ENCODE measurements at regions not wholly inside any gene's neighbourhood (a gene's known extent, or its start where the extent isn't known, plus 50 kb on each side); places are given as distances from the start of the nearest gene placed in this dataset.

DNA sequence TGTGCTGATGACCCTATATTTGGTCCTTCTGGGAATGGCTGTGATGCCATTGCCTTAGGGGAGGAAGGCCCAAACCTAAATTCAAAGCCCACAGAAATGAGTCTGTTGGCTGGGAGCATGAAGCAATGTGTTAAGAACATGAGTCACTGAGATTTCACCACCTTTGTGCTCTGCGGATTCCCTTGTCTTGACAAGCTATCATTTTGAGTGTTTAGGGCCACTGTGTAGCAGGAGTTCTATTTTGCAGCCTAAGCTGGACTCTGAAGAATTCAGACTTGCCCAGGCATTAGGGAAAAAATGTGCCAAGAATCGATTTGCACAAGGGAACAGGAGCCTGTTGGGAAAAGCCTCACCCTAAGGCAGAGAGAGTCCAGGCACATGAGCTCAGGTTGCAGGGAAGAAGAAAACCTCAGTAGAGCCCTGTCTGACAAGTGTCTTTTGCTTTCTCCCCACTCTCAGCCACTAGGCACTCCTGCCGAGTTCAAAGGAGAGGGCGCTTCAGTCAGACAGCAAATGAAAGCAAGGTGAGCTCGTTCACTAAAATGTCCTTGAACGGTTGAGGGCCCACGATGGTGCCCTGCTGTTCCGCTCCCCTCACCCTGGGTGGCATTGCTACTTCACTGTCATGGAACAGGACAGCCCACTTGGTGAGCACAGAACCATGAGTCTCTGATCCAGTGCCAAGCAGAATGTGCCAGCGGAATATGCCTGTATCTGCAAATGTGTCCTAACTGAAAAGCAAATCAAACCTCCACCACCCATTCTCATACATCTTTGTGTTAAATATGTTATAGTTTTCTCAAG lies 93.6 kb downstream of the PRLHR start:
- DNase-seq (ENCODE audit: low read depth), result peak; percentile 74

DNA sequence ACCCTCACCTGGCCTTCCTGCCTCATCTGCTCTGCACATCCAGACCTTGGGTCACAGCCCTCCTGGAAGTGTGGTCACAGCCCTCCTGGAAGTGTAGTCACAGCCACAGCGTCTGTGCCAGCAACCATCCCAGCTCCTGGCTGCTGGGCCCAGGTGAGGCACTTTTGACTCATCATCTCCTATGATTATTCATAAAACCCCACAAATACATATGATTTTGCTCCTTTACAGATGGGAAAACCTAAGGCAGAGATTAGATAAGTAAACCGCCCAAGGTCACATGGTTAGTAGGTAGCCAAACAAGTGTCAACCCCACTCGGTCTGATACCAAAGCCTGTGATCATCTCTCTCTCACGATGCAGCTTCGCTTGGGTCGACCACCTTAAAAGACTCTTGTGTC lies 94.3 kb downstream of the PRLHR start:
- DNase-seq (ENCODE audit: low read depth), result peak; percentile 44

DNA sequence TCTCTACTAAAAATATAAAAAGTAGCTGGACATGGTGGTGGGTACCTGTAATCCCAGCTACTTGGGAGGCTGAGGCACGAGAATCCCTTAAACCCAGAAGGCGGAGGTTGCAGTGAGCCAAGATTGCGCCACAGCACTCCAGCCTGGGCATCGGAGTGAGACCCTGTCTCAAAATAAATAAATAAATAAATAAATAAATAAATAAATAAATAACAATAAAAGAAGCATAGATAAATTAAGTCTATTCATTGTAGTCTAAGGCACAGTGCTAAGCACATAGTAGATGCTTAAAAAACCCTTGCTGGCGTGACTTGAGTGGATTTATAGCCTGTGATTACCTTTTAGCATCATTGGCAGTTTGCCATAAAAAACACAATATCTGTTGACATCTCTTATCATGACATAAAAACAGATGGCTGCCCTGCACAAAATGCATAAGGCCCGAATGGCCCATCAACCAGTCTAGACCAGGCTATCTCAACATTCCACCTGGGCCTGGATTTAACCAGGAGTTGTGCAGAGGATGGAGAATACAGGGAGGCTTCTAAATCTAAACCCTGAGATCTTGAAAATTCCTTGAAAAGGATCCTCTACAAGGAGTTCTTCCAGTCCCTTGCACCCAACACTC lies 94.9 kb downstream of the PRLHR start:
- DNase-seq (ENCODE audit: low read depth), result no peak

DNA sequence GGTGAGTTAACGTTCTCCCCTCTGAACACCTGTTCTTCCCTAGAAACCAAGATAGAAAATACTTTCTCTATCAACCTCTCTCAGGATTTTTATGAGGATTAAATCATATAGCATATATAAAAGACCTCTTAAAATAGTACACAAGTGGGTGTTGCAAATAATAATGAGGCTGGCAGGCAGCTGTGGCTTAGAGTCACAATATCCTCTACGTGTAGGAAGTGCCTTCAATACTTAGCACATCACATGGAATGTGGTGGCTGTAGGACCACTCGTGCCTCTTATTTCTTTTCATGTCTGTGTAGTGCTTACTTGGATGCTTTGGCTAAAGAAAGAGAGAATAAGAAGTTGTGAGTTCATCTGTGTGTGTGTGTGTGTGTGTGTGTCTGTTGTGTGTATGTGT lies 96.3 kb downstream of the PRLHR start:
- no peak for DNase-seq (ENCODE audit: low read depth)

DNA sequence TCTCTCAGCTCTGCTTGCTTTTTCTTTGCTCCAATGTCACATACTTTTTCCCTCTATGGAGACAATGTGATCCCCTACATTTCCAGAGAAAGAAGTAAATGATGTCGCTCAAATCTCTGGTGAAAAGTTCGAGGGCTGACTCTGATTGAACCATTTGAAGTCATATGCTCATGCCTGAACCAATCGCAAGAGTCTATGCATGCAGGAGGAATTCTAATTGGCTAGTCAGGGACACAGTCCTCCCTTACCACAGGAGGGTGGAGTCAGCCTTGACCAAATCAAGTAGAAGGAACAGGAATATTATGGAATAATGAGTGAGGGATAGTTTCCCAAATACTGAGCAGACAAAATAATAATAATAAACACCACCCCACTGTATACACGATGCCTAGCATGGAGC lies 96.8 kb downstream of the PRLHR start:
- no peak for DNase-seq (ENCODE audit: low read depth)

DNA sequence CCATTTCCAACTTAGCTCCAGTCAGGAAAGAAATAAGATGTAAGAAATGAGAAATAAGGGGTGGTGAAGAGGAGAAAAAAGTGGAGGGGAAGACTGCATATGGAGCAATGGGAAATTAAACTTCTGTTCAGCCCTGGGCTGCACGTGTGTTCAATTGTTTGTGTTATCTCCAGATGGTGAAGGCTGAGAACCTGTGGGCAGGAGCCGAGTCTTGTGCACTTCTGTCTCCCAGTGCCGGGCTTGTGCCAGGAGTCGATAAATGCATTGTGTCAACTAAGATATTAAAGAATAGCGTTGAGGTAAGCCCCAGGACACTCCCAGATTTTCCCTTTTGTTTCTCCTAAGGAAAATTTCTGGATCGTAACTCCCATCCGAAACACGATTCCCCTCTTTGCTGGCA lies 98.2 kb downstream of the PRLHR start:
- no peak for DNase-seq (ENCODE audit: low read depth)

DNA sequence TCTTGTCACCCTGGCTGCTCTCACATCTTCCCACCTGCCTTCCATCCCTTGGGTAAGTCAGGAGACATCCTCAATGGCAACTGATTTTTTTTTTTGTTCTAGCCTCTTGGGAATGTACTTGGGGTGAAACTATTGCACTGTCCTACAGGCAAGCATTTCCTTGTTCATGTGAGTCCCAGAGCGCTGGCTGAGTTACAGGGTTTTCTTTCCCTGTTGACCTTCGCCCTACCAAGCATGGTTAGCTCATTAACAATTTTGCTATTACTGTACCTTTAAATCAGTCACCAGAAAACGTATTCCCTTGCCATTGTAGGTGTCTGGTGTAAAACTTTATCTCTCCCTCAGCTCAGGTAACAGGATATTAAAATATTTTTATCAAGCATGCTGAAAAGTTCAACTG lies 98.9 kb downstream of the PRLHR start:
- no peak for DNase-seq (ENCODE audit: low read depth)

DNA sequence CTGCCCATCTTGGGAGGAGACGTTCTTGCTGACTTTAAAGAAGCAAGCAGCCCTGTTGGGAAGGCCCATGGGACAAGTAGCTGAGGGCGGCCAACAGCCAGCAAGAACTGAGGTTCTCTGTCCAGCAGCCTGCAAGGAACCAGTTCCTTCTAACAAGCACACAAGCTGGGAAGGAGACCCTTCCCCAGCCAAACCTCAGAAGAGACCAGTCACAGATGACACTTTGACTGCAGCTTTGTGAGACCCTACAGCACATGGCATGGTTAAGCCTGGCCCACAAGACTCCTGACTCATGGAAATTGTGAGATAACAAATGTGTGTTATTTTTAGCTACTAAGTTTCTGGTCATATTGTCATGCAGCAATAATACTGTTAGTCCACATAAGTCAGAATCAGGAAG lies 99.9 kb downstream of the PRLHR start:
- DNase-seq (ENCODE audit: low read depth), result no peak

DNA sequence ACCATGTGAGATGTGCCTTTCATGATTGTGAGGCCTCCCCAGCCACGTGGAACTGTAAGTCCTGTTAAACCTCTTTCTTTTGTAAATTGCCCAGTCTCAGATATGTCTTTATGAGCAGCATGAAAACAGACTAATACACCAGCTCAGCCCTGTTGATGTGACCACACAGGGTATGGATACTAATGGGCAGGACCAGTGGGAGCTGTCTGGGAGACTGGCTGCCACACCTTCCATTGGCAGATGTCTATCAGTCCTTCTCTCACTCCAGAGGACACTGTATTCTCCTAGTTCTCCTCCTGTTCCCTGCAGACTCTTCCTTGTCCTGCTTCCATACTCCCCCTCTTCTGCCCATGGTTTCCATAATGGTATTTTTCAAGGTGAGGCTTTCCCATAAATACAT lies 104.4 kb downstream of the PRLHR start:
- DNase-seq (ENCODE audit: low read depth), result no peak

DNA sequence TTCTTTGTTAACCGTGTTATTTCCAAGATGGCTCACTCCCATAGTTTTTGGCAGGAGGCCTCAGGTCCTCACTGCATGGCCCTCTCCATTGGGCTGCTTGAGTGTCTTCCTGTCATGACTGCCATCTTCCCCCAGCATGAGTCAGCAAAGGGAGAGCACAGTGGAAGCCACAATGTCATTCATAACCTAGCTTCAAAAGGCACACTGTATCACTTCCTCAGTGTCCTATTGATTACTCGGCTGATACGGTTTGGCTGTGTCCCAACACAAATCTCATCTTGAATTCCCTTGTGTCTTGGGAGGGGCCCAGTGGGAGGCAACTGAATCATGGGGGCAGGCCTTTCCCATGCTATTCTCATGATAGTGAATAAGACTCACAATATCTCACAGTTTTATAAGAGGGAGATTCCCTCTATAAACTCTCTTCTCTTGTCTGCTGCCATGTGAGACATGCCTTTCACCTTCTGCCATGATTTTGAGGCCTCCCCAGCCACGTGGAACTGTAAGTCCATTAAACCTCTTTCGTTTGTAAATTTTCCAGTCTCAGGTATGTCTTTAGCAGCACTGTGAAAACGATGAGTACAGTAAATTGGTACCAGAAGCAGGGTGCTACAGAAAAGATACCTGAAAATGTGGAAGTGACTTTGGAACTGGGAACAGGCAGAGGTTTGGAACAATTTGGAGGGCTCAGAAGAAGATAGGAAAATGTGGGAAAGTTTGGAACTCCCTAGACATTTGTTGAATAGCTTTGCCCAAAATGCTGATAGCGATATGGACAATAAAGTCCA lies 106.5 kb downstream of the PRLHR start:
- DNase-seq (ENCODE audit: low read depth), result peak; percentile 4

DNA sequence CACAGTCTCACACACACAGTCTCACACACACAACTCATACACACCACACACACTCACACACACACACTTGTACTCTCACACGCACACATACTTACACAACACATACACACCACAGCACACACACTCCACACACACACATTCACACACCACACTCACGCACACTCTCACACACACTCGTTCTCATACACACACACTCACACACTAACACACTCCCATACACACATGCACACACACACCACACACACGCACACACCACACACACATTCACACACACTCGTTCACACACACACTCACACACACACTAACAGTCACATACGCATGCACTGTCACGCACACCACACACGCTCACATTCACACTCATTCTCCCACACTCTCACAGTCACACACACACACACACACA lies 109.8 kb downstream of the PRLHR start:
- no peak for DNase-seq (ENCODE audit: low read depth)

DNA sequence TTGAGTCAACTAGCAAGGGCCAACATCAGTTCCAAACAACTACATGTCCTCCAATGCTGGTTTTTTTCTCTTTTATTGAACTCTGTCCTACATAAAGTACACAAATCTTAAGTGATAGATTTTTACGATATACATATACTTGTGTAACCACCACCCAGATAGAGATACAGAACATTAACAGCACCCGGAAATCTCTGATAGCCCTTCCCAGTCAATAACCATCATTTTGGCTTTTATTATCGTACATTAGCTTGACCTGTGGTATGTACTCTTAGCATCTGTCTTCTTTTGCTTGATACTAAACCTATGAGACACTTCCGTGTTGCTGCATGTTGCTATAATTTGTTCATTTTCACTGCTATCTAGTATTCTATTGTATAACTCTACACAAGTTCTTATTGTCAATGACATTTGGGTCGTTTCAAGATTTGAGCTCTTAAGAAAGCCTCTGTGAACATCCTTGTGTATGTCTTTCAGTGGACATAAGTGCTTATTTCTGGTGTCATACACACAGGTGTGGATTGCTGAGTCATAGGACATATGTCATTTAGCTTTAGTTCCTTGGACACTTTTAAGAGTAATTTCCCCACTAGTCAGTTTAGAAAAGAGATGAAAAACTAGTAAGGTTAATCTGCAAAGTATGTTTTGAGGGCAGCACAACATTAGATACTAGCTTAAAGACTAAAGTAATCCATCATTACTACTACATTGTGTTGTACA lies 111.1 kb downstream of the PRLHR start:
- DNase-seq (ENCODE audit: low read depth), result no peak

DNA sequence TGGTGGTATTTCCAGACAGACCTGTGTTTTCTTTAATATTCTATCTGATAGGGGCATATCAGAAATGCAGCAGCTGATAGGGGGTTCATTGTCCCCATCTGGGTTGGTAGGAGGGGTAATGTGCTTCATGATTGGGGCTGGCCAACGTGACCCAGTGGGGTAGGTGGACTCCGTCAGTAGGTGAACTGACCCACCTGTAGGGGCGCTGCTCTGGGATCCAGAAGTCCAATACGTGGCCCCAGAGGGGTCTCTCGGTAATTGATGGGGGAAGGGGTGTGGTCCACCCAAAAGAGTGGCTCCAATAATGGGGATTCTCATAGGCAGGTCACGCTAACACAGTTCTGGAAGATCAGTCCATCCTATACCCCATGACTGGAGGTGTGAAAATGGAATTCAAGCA lies 112.0 kb downstream of the PRLHR start:
- no peak for DNase-seq (ENCODE audit: low read depth)

DNA sequence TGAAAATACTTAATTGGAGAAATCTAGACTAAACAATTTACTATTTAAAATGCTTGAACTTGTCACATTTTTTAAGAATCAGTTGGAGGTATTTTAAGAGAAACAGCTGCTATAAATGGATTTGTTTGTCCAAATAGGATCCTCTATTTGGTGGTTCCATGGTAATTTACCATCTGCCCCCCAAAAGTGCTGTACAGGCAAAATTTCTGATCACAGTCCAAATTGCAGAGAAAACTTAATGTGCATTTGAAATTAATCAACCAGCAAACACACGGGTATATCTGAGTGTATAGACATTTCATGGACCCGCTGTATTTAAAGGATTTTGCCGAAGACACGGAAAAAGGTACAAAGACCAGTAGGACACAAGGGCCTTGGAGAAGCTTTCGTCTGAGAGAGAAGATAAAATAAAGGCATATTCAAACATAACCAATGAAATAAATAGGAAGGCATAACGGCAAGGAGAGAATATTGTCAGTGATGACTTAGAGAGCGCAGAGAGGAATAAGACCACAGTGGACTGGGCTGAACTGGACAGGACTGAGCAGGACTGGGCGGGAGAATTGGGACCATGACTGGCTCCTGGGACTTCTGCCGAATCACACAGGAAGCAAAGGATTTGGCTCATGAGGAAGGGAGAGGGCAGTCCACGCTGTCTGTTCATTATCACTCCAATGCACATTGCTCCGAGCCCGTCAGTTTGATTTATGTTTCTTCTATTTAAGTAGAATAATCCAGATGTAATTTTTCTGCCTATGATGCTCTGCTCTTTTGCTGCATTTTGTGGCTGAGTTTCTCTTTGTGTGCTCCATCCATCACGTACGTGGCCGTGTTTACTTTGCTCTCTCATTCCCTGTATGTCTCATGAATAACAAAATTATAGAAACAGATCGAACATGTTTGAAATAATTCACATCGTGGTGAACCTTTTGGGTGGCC lies 112.8 kb downstream of the PRLHR start:
- DNase-seq (ENCODE audit: low read depth), result no peak

DNA sequence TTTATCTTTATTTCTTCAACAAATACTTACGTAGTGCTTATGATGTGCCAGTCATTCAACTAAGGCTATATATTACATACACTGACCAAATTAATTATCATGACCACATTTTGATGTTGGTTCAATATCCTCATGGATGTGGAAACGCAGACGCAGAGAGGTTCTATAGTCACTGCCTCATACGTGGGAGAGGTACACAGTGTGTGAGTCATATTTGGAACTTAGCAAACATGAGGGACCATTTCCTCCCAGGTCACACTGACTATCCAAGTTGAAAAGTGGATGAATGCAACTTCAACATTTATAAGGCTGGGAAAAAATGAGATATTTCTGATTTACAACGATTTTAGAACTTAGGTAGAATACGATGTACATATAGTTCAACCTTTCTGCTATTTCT lies 113.6 kb downstream of the PRLHR start:
- DNase-seq (ENCODE audit: low read depth), result no peak

DNA sequence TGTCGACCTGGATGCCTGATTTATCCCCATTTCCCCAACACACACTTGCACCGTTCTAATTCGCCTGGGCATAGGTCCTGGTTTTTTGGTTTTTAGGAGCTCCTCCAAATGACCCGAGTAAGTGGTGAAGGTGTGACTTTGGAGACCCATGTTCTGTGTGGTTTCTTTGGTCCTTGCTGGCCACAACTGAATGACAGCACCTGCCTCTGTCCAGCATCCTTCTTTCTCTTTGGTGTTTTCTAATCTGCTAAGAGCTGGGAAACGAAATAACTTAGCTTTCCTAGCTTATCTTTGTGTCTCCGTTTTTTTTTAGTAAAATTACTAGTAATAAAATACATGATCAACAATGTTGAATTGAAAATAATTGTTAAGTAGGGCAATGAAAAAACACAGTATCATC lies 120.2 kb downstream of the PRLHR start:
- no peak for DNase-seq (ENCODE audit: low read depth)

DNA sequence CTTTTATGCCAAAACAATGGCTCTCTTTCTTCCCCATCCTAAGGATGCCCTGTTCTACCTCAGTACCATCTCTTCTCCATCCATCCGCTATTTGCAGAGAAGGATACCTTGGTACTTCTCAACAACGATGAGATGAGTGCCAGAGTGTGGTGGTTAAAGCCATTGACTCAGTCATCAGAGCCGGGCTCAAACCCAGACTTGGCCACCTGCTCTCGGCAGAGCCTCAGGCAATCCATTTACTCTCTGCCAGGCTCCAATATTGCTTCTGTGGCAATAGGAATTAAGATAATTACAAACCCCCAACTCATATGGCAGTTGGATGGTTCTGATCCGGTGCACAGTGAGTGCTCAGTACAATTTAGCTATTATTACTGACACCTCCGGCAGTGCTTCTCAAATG lies 121.3 kb downstream of the PRLHR start:
- DNase-seq (ENCODE audit: low read depth), result no peak

DNA sequence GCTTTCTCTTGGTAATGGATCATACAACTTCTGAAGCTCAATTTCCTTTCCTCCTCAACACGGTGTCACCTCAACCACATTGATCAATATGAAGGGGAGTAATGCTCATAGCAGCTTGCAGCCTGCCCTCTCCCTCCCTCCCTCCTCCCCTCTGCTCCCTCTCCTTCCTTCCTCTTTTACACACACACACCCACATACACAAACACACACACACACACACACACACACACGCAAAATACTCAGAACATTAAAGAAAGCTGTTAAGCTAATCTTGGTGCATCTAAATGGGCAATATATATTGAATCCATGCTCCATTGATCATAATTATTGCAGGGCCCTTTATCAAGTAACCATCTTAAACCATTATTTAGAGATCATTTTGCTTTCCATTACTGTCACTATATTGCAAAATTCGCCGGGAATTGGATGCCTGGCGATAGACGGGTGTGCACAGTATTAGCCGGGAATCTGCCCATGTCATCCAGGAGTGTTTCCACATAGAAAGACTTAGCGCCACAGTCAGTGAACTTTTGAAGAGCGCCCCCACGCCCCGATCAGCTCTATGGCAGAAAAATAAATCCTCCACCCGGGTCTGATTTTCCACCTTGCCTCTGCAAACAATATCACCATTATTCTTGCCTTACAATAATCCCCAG lies 122.0 kb downstream of the PRLHR start:
- no peak for DNase-seq (ENCODE audit: low read depth)

DNA sequence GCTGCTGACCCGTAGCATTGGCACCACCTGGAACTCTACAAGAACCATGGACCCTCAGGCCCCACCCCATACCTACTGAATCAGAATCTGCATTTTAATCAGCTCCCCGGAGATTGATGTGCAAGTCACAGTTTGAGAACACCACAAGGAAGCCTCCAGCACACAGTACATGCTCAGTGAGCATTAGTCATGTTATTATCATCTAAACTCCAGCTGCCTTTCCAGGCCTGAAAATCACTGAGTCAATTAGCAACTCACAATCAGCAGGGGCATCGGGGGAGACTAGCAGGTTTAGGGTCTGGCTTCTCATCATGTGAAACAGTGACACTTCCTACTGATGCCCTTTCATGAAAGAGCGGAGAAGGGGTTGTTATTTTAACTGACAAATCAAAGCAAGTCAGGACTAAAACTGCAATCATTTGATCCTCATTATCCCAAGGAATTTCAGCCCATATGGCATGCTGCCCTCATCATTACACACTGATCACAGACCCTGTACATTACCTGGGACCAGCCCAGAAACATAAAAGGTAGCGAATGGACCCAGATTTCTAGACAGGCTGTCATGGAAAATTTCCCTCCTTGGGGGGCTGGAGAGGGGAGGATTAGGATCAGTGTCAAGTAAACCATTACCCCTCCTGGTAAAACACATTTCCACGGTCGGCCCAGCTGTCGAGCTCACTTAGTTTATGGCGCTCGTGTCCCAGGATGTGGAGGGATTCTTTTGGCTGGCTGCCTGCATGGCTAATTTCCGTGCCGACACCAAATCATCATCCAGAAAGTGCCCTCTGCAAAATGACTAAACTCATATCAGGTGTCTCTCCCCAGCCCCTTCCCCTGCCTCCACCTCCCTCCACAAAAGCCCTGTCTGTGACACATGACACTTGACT lies 122.8 kb downstream of the PRLHR start:
- no peak for DNase-seq (ENCODE audit: low read depth)

DNA sequence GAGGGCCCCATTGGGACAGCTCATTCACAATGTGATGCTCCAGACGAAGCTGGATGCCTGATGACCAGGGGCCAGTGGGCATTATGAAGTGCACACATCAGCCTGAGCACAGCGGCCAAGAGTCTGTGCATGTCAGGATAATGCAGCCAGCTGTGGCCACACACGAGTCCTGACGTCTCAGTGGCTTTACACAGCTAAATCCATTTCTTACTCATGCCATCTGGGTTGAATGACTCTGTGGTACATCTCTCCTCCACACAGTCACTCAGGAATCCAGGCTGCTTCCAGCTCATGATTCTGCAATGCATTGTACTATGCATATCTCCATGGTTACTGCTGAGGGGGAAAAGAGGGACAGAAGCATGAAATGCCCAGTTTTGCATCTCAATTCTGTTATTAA lies 123.6 kb downstream of the PRLHR start:
- DNase-seq (ENCODE audit: low read depth), result peak; percentile 39

Measured in M059J (cell line).